Stimulated activated CD4-positive, alpha-beta T cell treated with anti-CD3 and anti-CD28 coated beads, Interleukin-2, amount 100 ng/mL, for 48 hours (primary cell): ENCODE measurements at regions not wholly inside any gene's neighbourhood (a gene's known extent, or its start where the extent isn't known, plus 50 kb on each side); places are given as distances from the start of the nearest gene placed in this dataset.
"Not testable (repeated sequence)": the region's sequence is repeated elsewhere in the genome, so short reads cannot be mapped to it uniquely, and the experiment has no call there.

Experiments used
- DNase-seq, 2 donors: peaks; one replicate each; pipeline ENCODE4 v3.0.0-alpha.2; 2020

- no peak for DNase-seq
These were observed 267.2 kb upstream of the DIO3 start for GRCh38 chr14:101294136-101294535.

- DNase-seq = not testable (repeated sequence)
These were observed 261.5 kb upstream of the DIO3 start for GRCh38 chr14:101299781-101300180.

- DNase-seq = no peak
These were observed 260.3 kb upstream of the DIO3 start for GRCh38 chr14:101301011-101301410.

- not testable (repeated sequence) for DNase-seq
These were observed 254.1 kb upstream of the DIO3 start for GRCh38 chr14:101307162-101307561.

DNA sequence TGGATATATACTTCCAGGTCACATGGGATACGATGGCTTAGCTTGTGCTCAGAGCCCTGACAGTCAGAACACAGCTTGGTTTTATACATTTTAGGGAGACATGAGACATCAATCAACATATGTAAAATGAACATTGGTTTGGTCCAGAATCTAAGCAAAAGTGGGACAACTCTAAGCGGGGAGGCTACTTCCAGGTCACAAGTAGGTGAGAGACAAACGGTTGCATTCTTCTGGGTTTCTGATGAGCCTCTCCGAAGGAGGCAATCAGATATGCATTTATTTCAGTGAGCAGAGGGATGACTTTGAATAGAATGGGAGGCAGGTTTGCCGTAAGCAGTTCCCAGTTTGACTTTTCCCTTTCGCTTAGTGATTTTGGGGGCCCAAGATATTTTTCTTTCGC is 250.1 kb upstream of the DIO3 start:
- not testable (repeated sequence) for DNase-seq

GRCh38 chr14:101313268-101313667 is 248.0 kb upstream of the DIO3 start:
- DNase-seq = no peak

DNA sequence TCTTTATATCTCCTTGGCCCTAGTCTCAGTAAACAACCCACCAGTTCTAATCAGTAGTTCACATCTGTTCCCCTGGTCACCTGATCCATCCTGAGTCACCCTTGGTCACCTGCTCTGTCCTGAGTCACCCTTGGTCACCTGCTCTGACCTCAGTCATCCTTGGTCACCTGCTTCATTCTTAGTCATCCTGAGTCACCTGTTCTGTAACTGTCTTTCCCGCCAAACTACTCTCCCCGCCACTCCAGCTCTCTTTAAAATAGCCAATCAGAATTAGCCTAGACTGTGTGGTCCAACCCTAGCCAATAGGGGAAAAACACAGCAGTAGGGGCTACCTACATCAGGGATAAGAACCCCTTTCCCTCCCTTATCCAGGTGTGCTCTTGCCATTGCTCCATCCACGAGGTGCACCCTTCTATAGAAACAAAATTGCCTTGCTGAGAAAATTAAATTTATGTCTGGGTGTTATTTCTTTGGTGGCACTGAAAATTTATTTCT is 245.4 kb upstream of the DIO3 start:
- no peak for DNase-seq

- DNase-seq = no peak
These were observed 243.0 kb upstream of the DIO3 start for GRCh38 chr14:101318271-101318670.

GRCh38 chr14:101320396-101320795 is 240.9 kb upstream of the DIO3 start:
- DNase-seq = no peak

DNA sequence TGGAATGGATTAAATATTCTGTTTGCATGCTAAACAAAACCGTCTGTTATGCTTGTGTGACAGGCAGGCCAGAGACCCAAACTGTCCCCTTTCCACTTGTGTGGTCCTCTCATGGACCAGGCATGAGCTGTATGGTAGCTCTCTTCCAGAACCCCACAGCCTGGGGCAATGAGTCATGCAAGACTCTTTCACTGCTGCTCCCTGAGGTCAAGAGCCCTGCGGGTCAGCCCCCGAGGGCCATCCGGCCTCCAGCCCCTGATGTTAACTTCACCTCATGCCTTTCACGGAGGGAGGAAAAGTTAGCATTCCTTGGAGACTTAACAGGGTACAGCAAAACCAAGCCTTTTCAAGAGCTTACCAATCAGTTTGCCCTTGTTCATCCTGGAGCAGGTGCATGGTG is 239.1 kb upstream of the DIO3 start:
- DNase-seq = no peak

DNA sequence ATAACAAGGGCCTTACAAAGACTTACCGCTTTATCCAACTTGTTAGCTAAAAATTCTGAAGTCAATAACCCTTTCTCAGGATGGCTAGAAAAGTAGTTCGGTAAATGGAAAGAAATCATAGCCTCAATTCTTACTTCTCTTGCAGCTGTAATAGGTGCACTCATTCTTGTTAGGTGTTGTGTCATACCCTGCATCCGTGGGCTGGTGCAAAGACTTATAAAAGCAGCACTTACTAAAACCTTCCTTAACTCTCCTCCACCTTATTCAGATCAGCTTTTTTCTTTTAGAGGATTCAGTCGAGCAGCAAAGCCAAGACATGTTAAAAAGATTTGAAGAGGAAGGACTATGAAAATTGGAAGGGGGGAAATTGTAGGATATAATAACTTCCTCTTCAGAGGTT is 238.2 kb upstream of the DIO3 start:
- DNase-seq = no peak

DNA sequence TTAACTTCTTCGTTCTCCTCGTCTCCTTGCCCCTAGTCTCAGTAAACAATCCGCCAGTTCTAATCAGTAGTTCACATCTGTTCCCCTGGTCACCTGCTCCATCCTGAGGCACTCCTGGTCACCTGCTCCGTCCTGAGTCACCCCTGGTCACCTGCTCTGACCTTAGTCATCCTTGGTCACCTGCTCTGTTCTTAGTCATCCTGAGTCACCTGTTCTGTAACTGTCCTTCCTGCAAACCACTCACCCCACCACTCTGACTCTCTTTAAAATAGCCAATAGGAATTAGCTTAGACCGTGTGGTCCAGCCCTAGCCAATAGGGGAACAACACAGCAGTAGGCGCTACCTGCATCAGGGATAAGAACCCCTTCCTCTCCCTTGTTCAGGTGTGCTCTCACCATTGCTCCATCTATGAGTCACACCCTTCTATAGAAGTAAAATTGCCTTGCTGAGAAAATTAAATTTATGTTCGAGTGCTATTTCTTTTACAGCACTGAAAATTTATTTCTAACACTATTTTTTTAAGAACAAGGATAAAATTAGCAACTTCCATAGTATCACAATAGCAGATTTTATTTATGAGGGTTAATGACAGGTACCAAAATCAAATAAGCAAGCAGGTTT is 237.6 kb upstream of the DIO3 start:
- DNase-seq = not testable (repeated sequence)

DNA sequence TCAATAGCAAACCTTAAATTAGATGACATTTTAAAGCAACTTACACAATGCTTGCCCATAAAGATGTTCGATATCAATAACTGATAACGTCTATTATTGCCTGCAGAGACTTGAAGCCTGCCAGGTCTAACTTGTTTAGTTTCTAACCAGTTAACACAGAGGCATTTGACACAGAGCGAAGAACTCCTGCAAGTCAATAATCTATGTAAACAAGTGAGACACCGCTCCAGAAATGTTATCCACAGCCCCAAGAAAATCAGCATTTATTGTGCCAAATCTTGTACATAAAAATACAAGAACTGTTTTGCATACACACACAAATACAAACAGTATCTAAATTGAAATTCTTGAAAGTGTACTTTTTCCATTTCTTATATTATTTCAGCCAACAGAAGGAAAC is 236.0 kb upstream of the DIO3 start:
- DNase-seq = no peak

DNA sequence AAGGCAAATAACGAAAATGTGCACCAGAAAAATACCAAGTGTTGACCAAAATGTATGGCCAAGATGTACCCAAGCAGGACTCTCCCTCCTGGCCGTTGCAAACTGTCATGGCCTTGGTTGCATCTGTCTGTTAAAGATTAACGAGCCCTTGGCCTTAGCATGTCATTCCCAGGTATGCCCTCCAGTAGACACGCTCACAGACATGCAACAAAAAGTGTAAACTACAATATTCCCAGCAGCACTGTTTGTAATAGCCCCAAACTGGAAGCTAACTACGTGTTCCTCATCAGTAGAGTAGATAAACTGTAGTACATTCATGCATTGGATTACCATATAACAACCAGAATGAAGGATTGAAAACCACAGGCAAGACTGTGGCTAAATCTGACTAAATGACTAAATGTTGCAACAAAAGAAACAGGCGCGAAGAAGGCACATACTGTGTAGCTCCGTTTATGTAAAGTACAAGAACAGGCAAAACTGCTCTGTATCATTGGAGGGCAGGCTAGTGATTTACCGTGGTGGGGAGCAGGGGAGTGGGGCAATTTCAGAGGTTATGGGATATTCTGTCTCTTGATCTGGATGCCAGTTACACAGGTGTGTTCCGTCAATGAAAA is 232.8 kb upstream of the DIO3 start:
- DNase-seq = no peak

DNA sequence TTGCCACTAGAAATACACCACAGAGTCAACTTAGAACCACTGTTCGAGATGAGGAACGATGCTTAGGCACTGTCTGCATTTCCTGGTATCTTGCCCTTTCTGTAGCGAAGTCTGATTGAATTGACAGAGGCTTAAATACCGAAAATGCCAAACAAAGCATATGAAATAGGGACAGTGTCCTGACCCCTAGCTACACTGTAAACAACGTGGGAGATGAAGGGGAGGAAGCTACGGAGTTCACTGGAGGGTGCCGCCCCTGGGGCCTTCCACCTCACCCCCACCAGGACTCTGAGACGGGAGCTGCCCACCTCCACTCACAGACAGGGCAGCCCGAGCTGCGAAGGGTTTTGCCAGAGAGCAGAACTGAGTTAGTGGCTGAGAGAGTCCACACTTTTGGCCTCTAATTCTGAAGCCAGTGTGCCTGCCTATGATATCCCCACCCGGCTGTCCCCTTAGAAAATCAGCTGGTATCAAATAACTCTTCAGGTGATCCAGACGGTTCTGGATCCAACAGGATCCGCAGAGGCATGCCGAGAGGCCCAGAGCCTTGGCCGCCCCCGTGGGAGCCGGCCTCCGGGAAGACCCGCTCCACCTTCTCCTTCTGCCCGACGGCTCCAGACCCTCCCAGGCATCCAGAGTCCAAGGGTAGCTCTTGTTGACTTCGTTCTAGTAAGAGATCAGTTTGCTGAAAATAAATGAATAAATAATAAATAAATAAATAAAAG is 230.7 kb upstream of the DIO3 start:
- DNase-seq = no peak

GRCh38 chr14:101331141-101331525 is 230.2 kb upstream of the DIO3 start:
- DNase-seq = no peak

DNA sequence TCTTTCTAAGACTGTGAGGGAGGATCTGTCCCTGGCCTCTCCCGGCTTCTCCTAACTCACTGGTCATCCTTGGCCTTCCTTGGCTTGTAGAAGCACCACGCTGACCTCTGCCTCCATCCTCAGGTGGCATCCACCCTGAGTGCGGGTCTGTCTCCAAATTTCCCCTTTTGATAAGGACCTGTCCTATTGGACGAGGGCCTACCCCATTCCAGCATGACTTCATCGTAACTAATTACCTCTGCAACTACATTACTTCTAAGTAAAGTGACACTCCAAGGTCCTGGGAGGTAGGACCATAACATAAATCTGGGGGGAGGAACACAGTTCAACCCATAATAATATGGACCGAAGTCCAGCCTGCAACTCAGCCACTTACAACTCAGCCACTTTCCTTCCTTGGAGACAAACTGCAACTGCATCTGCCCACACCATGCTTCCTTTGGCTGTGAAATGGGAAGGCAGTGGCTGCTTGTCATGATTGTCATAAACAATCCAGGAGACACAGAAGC is 229.6 kb upstream of the DIO3 start:
- no peak for DNase-seq

GRCh38 chr14:101332281-101332680 is 229.0 kb upstream of the DIO3 start:
- DNase-seq = no peak

DNA sequence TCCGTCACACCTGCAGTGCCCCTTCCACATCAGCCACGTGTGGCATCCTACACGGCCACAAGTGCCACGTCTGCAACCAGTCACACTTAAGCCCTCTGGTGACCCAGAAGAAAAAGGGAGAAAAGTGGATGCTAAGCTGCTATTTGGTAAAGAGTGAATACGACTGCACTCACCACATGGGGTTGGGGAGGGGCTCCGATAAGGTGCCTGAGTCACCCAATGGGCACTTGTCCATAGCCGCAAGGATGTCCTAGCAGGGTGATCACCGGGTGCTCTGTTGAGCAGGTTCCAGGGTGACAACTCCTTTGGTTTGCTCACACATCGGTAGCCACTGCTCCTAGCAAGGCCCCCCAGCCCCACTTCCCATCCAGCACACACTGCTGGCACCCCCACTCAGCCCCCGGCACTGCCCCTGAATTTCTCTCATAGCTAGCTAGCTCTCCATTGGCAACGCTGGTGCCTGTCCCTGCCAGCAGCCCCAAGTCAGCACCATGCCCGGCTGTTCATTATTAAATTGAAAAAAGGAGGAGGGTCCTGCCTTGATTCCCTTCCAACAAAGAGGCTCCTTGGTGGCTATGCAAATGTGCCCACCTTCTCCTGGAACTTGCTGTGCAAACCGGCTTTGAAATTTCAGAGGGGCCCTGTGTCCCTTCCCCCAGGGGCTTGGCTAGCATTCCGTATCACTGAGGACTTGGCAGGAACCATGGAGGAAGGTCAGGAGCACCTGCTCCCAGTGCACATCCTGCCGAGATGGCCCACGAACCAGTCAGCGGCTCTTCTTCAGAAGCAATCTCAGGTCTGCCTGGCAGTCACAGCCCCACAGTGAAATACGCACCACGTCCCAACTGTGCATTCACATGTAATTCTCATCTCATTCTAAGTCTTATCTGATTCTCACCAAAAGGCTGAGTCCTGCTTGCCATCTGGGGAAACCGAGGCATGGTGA is 227.7 kb upstream of the DIO3 start:
- no peak for DNase-seq

DNA sequence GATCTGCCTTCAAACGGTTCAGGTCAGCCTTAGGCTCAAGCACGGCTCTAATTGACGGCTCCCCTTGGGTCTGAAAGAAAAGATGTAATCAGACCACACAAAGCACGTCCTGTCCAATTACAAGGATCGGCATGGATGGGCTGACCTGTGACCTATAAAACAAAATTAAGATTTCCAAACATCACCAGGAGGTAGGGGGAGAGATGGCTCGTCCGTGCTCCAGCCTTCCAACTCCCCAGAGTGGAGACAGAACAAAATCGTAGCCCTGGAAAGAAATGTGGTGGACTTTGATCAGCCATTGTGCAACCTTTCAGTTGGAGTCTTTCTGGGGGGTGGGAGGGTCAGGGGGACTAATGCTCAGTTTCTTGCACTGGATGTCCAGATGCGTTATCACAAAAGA is 226.6 kb upstream of the DIO3 start:
- no peak for DNase-seq

GRCh38 chr14:101335061-101335661 is 226.1 kb upstream of the DIO3 start:
- no peak for DNase-seq

DNA sequence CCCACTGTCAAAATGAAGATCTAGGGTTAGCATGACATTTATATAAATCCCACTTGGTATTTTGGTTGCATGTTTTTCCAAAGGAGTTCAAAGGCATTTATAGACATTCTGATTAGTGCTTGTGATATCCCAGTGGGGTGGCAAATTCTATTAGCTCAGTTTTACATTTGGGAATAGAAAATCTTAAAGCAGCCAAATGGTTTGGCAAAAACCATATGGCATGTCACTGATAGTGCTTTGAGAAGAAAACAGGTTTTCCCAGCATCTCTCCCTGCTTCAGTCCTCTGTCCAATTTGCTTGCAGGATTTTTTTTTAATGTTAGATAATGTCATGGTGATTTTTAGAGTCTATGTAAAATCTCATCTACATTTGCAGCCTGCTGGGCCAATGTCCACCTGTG is 225.1 kb upstream of the DIO3 start:
- no peak for DNase-seq
